ENCODE measurements at regions not wholly inside any gene's neighbourhood (a gene's known extent, or its start where the extent isn't known, plus 50 kb on each side); places are given as distances from the start of the nearest gene placed in this dataset.

- no peak overlapping the region for H3K4me3 ChIP-seq (ENCODE audit: low read depth, low read length)
- no peak for DNase-seq (ENCODE audit: low read depth)
- no peak for TF ChIP-seq CTCF (conservative IDR thresholded peaks at IDR 0.05; ENCODE audit: low read depth, low read length)
These were observed 104.2 kb upstream of the RND3 start for GRCh38 chr2:150591496-150592285.

GRCh38 chr2:150589681-150590080 lies 102.2 kb upstream of the RND3 start:
- no peak overlapping the region for H3K4me3 ChIP-seq (ENCODE audit: low read depth, low read length)
- no peak for DNase-seq (ENCODE audit: low read depth)
- TF ChIP-seq CTCF (conservative IDR thresholded peaks at IDR 0.05; ENCODE audit: low read depth, low read length) = no peak

- TF ChIP-seq CTCF (conservative IDR thresholded peaks at IDR 0.05; ENCODE audit: low read depth, low read length) = no peak
- no peak for DNase-seq (ENCODE audit: low read depth)
- no peak overlapping the region for H3K4me3 ChIP-seq (ENCODE audit: low read depth, low read length)
These were observed 101.0 kb upstream of the RND3 start for GRCh38 chr2:150588506-150588870.

- no peak overlapping the region for H3K4me3 ChIP-seq (ENCODE audit: low read depth, low read length)
- TF ChIP-seq CTCF (conservative IDR thresholded peaks at IDR 0.05; ENCODE audit: low read depth, low read length) = no peak
- DNase-seq (ENCODE audit: low read depth) = peak; percentile 75
These were observed 100.4 kb upstream of the RND3 start for GRCh38 chr2:150587547-150588505.

GRCh38 chr2:150586858-150587257 lies 99.4 kb upstream of the RND3 start:
- peak; percentile 84 for DNase-seq (ENCODE audit: low read depth)

More at GRCh38 chr2:150586858-150587257, 99.4 kb upstream of the RND3 start:
- no peak overlapping the region for H3K4me3 ChIP-seq (ENCODE audit: low read depth, low read length)
- TF ChIP-seq CTCF (conservative IDR thresholded peaks at IDR 0.05; ENCODE audit: low read depth, low read length) = no peak
